SH-SY5Y (cell line): ENCODE measurements at regions not wholly inside any gene's neighbourhood (a gene's known extent, or its start where the extent isn't known, plus 50 kb on each side); places are given as distances from the start of the nearest gene placed in this dataset.

Experiments
- GATA2 ChIP-seq: IDR thresholded peaks from 2 replicates; pipeline ENCODE4 v1.6.1; 2011; ENCODE audit warnings: mild to moderate bottlenecking, low read depth, low read length
- GATA3 ChIP-seq: IDR thresholded peaks from 2 replicates; pipeline ENCODE4 v1.6.1; 2011; ENCODE audit warnings: low read depth, mild to moderate bottlenecking, low read length, moderate library complexity

DNA sequence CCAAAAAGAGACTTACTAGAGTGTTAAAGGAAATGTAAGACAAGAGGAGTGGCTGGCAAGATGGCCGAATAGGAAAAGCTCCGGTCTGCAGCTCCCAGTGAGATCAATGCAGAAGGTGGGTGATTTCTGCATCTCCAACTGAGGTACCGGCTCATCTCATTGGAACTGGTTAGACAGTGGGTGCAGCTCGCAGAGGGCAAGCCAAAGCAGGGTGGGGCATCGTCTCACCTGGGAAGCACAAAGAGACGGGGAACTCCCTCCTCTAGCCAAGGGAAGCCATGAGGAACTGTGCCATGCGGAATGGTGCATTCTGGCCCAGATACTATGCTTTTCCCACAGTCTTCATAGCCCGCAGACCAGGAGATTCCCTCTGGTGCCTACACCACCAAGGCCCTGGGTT lies 308.7 kb downstream of the AGTPBP1 start:
- TF ChIP-seq GATA2 (no peak), GATA3 (no peak)
